ENCODE measurements at regions not wholly inside any gene's neighbourhood (a gene's known extent, or its start where the extent isn't known, plus 50 kb on each side); places are given as distances from the start of the nearest gene placed in this dataset.
A peak's percentile ranks its signal among the peaks of the same experiment; 100 is the strongest.

DNA sequence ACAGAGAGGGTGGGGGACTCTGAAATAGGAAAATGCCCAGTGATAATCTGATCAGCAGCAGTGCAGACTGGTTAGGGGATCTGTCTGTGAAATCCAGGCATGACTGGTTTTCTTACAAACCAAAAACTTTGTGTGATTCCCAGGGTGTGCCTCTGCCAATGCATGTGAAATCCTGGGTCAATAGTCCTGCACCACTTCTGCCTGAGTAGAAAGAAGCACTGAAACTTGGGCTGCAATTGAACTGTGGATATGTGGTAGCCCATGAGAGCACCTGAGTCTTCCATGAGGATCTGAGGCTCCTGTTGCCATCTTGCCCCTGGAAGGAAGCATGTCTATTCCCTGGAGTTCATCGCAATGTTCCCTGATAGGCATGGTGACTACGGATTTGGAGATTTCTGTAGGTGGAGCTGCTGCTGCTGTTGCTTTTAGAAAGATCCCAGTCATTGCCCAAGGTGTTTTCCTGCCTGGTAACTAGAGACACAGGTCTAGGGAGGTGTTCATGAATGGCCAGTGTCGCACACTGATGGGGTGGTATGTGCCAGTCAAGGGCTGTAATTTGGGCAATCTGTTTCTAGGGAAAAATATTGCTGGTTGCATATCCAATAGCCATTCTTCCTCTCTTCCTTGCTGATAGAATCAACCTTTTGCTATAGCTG is 146.7 kb downstream of the CARTPT start:
- DNase-seq = no peak

DNA sequence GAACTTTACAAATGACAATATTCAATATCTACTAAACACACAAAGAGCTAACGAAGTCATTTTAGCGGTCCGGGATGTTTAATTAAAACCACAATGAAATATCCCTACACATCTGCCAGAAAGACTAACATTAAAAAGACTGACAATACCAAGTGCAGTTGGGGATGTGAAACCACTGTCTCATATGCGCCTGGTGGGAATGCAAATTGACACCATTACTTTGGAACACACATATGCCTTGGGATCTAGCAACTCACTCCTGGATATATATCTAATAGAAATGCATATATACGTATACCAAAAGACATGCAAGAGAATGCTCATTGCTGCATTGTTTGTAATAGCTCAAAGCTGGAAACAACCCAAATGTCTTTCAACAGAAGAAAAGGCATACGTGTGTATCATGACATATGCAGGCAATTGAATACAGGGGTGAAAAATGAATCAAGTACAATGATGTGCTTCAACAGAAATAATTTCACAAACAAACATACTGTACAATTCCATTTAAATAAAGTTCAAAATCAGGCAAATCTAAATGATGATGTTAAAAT is 153.3 kb downstream of the CARTPT start:
- DNase-seq = no peak

- no peak for DNase-seq
Measured at GRCh38 chr5:71873191-71873591, 154.1 kb downstream of the CARTPT start.

- no peak for DNase-seq
Measured at GRCh38 chr5:71874521-71874920, 155.4 kb downstream of the CARTPT start.

DNA sequence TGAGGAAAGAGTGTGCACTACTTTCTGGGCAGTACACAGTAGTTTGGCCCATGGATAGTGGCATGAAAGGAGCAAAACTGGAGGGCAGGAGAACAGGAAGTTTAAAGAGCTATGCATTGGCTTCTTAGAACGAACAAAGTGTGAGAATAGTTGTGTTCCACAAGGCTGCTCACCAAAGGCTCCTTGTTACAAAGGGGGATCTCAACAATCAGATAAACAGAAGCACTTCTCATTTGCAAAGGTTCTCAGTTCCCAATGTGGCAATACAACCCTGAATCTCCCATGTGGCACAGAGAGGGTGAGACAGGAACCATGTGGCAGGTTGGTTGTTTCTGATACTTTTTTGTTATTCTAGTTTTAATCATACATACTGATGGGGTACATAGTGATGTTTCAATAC is 158.4 kb downstream of the CARTPT start:
- DNase-seq = no peak

- DNase-seq = no peak
Measured at GRCh38 chr5:71880536-71880935, 161.5 kb downstream of the CARTPT start.

DNA sequence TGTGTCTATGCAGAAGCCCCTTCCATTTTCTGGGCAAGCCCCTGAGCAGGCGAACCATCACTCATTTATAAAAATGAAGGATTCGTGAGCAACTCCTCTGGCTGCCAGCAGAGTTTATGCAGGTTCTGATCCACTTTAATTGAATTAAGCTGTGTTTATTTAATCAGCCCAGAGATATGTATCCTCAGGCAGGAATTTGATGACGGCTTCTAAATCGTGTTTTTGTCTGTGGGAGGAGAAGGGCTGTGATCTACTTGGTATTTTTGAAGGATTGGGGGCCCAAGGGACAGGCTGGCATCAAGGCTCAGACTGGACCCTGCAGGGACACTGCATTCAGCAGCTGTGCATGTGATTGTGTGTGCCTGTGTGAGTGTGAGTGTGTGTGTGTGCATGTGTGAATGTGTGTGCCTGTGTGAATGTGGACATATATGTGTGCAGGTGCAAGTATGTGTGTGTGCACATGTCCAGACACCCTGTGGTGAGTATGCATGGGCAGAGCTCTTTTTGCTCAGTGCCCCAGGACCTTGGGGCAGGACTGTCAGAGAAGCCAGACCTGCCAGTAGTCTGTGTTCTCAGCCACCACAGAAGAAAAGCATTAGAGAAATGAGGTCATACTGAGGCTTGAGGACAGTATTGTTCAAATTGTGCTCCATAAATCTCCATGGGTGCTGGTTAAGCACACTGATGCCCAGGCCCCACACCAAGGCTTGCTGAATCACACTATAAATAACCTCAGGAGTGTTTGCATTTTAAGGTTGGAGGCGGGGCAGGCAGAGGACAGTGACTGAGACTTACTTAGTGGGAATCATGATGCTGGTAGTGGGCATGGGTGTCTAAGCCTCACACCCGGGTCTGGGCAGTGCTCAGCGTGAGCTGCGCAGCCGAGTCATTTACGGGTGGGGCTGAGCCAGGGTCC is 164.0 kb downstream of the CARTPT start:
- DNase-seq = no peak

GRCh38 chr5:71883742-71884103 is 164.6 kb downstream of the CARTPT start:
- DNase-seq = no peak

GRCh38 chr5:71884926-71885325 is 165.9 kb downstream of the CARTPT start:
- DNase-seq = no peak

- no peak for DNase-seq
Measured at GRCh38 chr5:71886406-71886805, 167.3 kb downstream of the CARTPT start.

GRCh38 chr5:71887680-71888079 is 168.6 kb downstream of the CARTPT start:
- DNase-seq = peak; percentile 31

DNA sequence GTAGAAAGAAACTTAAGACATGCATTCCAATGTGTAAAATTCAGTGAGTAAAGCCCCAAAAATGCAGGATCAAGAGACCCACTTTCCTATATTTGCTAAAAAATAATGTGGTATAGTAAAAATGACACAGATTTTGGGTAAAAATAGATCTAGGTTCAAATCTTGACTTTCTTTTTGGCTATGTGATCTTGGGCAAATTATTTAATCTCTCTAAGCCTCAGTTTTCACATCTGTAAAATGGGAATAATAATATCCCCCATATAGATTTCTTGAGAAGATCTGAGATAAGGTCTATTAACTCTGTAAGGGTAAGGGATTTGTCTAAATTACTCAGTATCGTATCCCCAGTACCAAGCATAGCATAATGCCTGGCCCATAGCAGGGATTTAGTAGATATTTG is 172.3 kb downstream of the CARTPT start:
- no peak for DNase-seq

- no peak for DNase-seq
Measured at GRCh38 chr5:71891856-71892255, 172.8 kb downstream of the CARTPT start.

DNA sequence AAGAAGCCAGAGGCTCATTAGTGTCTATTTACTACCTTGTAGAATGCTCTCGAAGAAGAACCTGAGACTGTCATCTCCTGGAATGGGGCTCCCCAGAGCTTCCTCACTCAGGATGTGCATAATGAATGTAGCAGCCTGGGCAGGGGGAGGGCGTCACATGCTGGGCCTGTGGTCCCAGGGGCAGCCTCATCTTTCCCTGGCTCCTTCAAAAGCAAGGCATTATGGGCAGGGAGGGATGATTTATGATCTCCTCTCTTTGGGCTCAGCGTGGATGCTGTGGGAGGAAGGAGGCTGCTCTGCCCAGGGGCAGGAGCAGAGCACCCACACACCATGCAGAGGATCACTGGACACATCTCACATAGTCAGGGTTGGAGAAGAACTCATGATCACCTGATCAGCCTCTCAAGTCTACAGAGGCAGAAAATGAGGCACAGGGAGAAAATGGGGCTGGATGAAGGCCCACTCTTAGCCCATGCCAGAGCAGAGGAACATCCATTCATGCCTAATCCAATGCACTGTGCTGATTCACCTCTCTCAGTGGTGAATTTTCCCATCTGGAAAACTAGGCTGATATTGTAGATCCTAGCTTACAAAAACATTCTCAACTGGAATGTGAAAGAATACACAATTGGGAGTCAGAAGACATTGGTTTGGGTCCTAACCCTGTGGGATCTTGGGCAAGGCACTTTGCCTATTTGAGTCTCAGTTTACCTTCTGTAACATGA is 173.7 kb downstream of the CARTPT start:
- DNase-seq = no peak

DNA sequence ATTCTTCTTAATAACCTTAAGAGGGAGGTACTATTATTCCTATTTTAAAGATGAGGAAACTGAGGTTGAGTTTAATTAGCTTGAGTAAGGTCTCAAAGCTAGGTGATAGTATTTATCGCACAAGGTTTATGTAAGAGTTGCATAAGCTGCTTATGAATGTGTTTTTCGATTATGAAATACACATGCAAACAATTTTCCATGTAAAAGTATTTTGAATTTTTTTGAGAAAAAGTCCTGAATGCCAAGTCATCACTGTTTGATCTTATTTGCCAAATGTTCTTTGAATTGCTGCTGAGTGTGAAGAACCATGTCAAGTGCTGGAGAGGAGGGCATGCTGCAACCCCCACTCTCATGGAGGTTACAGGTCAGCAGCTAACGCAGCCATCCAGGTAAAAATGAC is 174.4 kb downstream of the CARTPT start:
- DNase-seq = no peak

GRCh38 chr5:71894091-71894490 is 175.0 kb downstream of the CARTPT start:
- no peak for DNase-seq

GRCh38 chr5:71895546-71895945 is 176.5 kb downstream of the CARTPT start:
- no peak for DNase-seq

DNA sequence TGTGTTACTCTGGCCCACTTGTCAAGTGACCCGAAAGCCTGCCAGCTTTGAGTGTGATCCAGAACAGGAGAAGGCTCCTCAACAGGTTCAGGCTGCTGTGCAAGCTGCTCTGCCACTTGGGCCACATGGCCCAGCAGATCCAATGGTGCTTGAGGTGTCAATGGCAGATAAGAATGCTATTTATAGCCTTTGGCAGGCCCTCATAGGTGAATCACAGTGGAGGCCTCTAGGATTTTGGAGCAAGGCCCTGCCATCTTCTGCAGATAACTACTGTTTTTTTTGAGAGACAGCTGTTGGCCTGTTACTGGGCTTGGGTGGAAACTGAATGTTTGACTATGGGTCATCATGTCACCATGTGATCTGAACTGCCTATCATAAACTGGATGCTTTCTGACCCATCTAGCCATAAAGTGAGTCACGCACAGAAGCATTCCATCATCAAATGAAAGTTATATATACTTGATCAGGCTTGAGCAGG is 180.8 kb downstream of the CARTPT start:
- DNase-seq = no peak

GRCh38 chr5:71903808-71904207 is 184.7 kb downstream of the CARTPT start:
- DNase-seq = no peak

GRCh38 chr5:71904852-71905251 is 185.8 kb downstream of the CARTPT start:
- DNase-seq = no peak

- DNase-seq = no peak
Measured at GRCh38 chr5:71905834-71906711, 187.0 kb downstream of the CARTPT start.

GRCh38 chr5:71907001-71907588 is 188.0 kb downstream of the CARTPT start:
- DNase-seq = no peak

Data from hindlimb muscle (tissue), 1 donor.